Left ventricle myocardium superior (tissue), 1 donor: ENCODE measurements at regions not wholly inside any gene's neighbourhood (a gene's known extent, or its start where the extent isn't known, plus 50 kb on each side); places are given as distances from the start of the nearest gene placed in this dataset.
A peak's percentile ranks its signal among the peaks of the same experiment; 100 is the strongest.
"Not testable (repeated sequence)": the region's sequence is repeated elsewhere in the genome, so short reads cannot be mapped to it uniquely, and the experiment has no call there.

ENCODE experiments used
- ATAC-seq: fragments of 200-7000 bp; cut with Tn5 transposase; one replicate; pipeline ENCODE4 v1.9.1; 2020; ENCODE audit warnings: mild to moderate bottlenecking, moderate library complexity
- DNase-seq: peaks from one replicate; pipeline ENCODE4 v3.0.0-alpha.2; 2020
- intact Hi-C: fragments of 100-400 bp; cut with micrococcal nuclease; formaldehyde crosslinking; loops from one replicate; pipeline ENCODE4 v1.11.0; 2022
- donor health status: DM: no; HTN: yes; CAD: no; lungs with severe emphysema.

GRCh38 chr15:81705727-81706126, 331.7 kb upstream of the TMC3 start:
- ATAC-seq, intact Hi-C loops, DNase-seq: not testable (repeated sequence)

- intact Hi-C loops = no loop called here
- ATAC-seq = no peak
- DNase-seq = no peak
Observed at GRCh38 chr15:81686021-81686420, 312.0 kb upstream of the TMC3 start.

GRCh38 chr15:81685237-81685636, 311.2 kb upstream of the TMC3 start:
- DNase-seq (no peak), ATAC-seq (no peak)
- intact Hi-C loops = no loop called here

- intact Hi-C loops = no loop called here
- no peak for ATAC-seq
Observed at GRCh38 chr15:81680829-81681228, 306.8 kb upstream of the TMC3 start.

GRCh38 chr15:81666839-81667238, 292.8 kb upstream of the TMC3 start:
- no peak for DNase-seq
- intact Hi-C loops = no loop called here
- ATAC-seq = no peak

More at GRCh38 chr15:81680829-81681228, 306.8 kb upstream of the TMC3 start:
- DNase-seq = no peak

- DNase-seq (no peak), ATAC-seq (no peak)
- intact Hi-C loops = no loop called here
Observed at GRCh38 chr15:81660976-81661375, 287.0 kb upstream of the TMC3 start.

GRCh38 chr15:81653259-81653658, 279.2 kb upstream of the TMC3 start:
- DNase-seq (no peak), ATAC-seq (no peak)
- intact Hi-C loops = no loop called here

- DNase-seq (no peak), ATAC-seq (no peak)
- intact Hi-C loops = no loop called here
Observed at GRCh38 chr15:81645470-81645869, 271.5 kb upstream of the TMC3 start.

GRCh38 chr15:81643771-81644170, 269.8 kb upstream of the TMC3 start:
- intact Hi-C loops = no loop called here
- ATAC-seq (no peak), DNase-seq (no peak)

GRCh38 chr15:81642451-81642990, 268.5 kb upstream of the TMC3 start:
- intact Hi-C loops = no loop called here
- DNase-seq = no peak
- peak; percentile 51 for ATAC-seq

- intact Hi-C loops, ATAC-seq, DNase-seq: not testable (repeated sequence)
Observed at GRCh38 chr15:81636064-81636463, 262.1 kb upstream of the TMC3 start.

GRCh38 chr15:81633889-81634288, 259.9 kb upstream of the TMC3 start:
- intact Hi-C loops = no loop called here
- DNase-seq (no peak), ATAC-seq (no peak)

GRCh38 chr15:81625896-81626295, 251.9 kb upstream of the TMC3 start:
- no peak for DNase-seq
- no peak for ATAC-seq
- intact Hi-C loops = no loop called here

- DNase-seq (no peak), ATAC-seq (no peak)
- intact Hi-C loops = no loop called here
Observed at GRCh38 chr15:81619002-81619401, 245.0 kb upstream of the TMC3 start.

GRCh38 chr15:81612631-81613030, 238.6 kb upstream of the TMC3 start:
- intact Hi-C loops = no loop called here

GRCh38 chr15:81611679-81612078, 237.7 kb upstream of the TMC3 start:
- intact Hi-C loops = no loop called here
- ATAC-seq = no peak
- DNase-seq = no peak

More at GRCh38 chr15:81612631-81613030, 238.6 kb upstream of the TMC3 start:
- DNase-seq = no peak
- ATAC-seq = no peak

GRCh38 chr15:81608309-81608829, 234.4 kb upstream of the TMC3 start:
- intact Hi-C loops = no loop called here
- ATAC-seq = no peak
- no peak for DNase-seq

- no peak for ATAC-seq
Observed at GRCh38 chr15:81604713-81605112, 230.7 kb upstream of the TMC3 start.

GRCh38 chr15:81596159-81596865, 222.3 kb upstream of the TMC3 start:
- ATAC-seq (no peak), DNase-seq (no peak)
- intact Hi-C loops = no loop called here

More at GRCh38 chr15:81604713-81605112, 230.7 kb upstream of the TMC3 start:
- no peak for DNase-seq
- intact Hi-C loops = no loop called here

GRCh38 chr15:81595752-81596151, 221.7 kb upstream of the TMC3 start:
- no peak for DNase-seq
- ATAC-seq = no peak
- intact Hi-C loops = no loop called here

GRCh38 chr15:81589671-81590070, 215.7 kb upstream of the TMC3 start:
- intact Hi-C loops = no loop called here
- no peak for DNase-seq
- ATAC-seq = no peak
